ENCODE measurements at regions not wholly inside any gene's neighbourhood (a gene's known extent, or its start where the extent isn't known, plus 50 kb on each side); places are given as distances from the start of the nearest gene placed in this dataset.
"Not testable (repeated sequence)": the region's sequence is repeated elsewhere in the genome, so short reads cannot be mapped to it uniquely, and the experiment has no call there.

- H3K9me3 Mint-ChIP-seq, result no peaks in the 10 kb centered on the region
These were observed 406.9 kb downstream of the LNPK start for GRCh38 chr2:175595139-175595538.

GRCh38 chr2:175593686-175594525, 408.2 kb downstream of the LNPK start:
- H3K36me3 Mint-ChIP-seq (ENCODE audit: low read depth); DNase-seq; H3K27me3 Mint-ChIP-seq; POLR2A ChIA-PET; CTCF ChIA-PET; H3K4me1 Mint-ChIP-seq; H3K27ac Mint-ChIP-seq; H3K4me3 Mint-ChIP-seq; H3K9me3 Mint-ChIP-seq: not testable (repeated sequence)

More at GRCh38 chr2:175595139-175595538, 406.9 kb downstream of the LNPK start:
- Mint-ChIP-seq H3K27ac (no peak overlapping the region), H3K4me3 (no peak overlapping the region), H3K27me3 (no peaks in the 10 kb centered on the region), H3K36me3 (ENCODE audit: low read depth) (no peaks in the 10 kb centered on the region), H3K4me1 (no peaks in the 10 kb centered on the region)
- CTCF ChIA-PET, result no interaction called here
- POLR2A ChIA-PET, result no interaction called here
- no peak for DNase-seq

GRCh38 chr2:175588213-175588612, 406.7 kb upstream of the ATP5MC3 start:
- POLR2A ChIA-PET; DNase-seq; H3K4me1 Mint-ChIP-seq; H3K36me3 Mint-ChIP-seq (ENCODE audit: low read depth); CTCF ChIA-PET; H3K27ac Mint-ChIP-seq; H3K4me3 Mint-ChIP-seq; H3K27me3 Mint-ChIP-seq; H3K9me3 Mint-ChIP-seq: not testable (repeated sequence)

GRCh38 chr2:175585496-175585895, 404.0 kb upstream of the ATP5MC3 start:
- no peak for DNase-seq
- Mint-ChIP-seq H3K27me3 (no peaks in the 10 kb centered on the region), H3K4me3 (no peak overlapping the region), H3K9me3 (no peaks in the 10 kb centered on the region), H3K27ac (no peak overlapping the region), H3K4me1 (no peaks in the 10 kb centered on the region), H3K36me3 (ENCODE audit: low read depth) (no peaks in the 10 kb centered on the region)
- ChIA-PET CTCF (no interaction called here), POLR2A (no interaction called here)

GRCh38 chr2:175580652-175581051, 399.1 kb upstream of the ATP5MC3 start:
- Mint-ChIP-seq H3K27ac (no peak overlapping the region), H3K27me3 (peaks cover 1% of the 10 kb centered on the region), H3K36me3 (ENCODE audit: low read depth) (no peaks in the 10 kb centered on the region), H3K9me3 (no peaks in the 10 kb centered on the region), H3K4me1 (no peaks in the 10 kb centered on the region), H3K4me3 (no peak overlapping the region)
- ChIA-PET CTCF (no interaction called here), POLR2A (no interaction called here)
- DNase-seq, result no peak

GRCh38 chr2:175579646-175580045, 398.1 kb upstream of the ATP5MC3 start:
- Mint-ChIP-seq H3K4me3 (no peak overlapping the region), H3K27ac (no peak overlapping the region), H3K27me3 (peaks cover 1% of the 10 kb centered on the region), H3K9me3 (no peaks in the 10 kb centered on the region), H3K4me1 (no peaks in the 10 kb centered on the region), H3K36me3 (ENCODE audit: low read depth) (no peaks in the 10 kb centered on the region)
- ChIA-PET CTCF (no interaction called here), POLR2A (no interaction called here)
- DNase-seq, result no peak

- POLR2A ChIA-PET, result no interaction called here
- Mint-ChIP-seq H3K36me3 (ENCODE audit: low read depth) (no peaks in the 10 kb centered on the region), H3K4me1 (no peaks in the 10 kb centered on the region), H3K4me3 (no peak overlapping the region), H3K27me3 (peaks cover 1% of the 10 kb centered on the region), H3K9me3 (no peaks in the 10 kb centered on the region), H3K27ac (no peak overlapping the region)
- no peak for DNase-seq
- CTCF ChIA-PET, result no interaction called here
These were observed 396.0 kb upstream of the ATP5MC3 start for GRCh38 chr2:175577368-175577970.

GRCh38 chr2:175576875-175577274, 395.4 kb upstream of the ATP5MC3 start:
- H3K36me3 Mint-ChIP-seq (ENCODE audit: low read depth), result no peaks in the 10 kb centered on the region
- H3K27me3 Mint-ChIP-seq, result peaks cover 1% of the 10 kb centered on the region
- no peak overlapping the region for H3K4me3 Mint-ChIP-seq
- ChIA-PET POLR2A (no interaction called here), CTCF (no interaction called here)
- H3K9me3 Mint-ChIP-seq, result no peaks in the 10 kb centered on the region
- no peak for DNase-seq
- no peak overlapping the region for H3K27ac Mint-ChIP-seq
- no peaks in the 10 kb centered on the region for H3K4me1 Mint-ChIP-seq

- H3K27ac Mint-ChIP-seq, result no peak overlapping the region
- no peaks in the 10 kb centered on the region for H3K4me1 Mint-ChIP-seq
- H3K9me3 Mint-ChIP-seq, result no peaks in the 10 kb centered on the region
- no peak overlapping the region for H3K4me3 Mint-ChIP-seq
- ChIA-PET POLR2A (no interaction called here), CTCF (no interaction called here)
- peaks cover 1% of the 10 kb centered on the region for H3K27me3 Mint-ChIP-seq
- no peak for DNase-seq
- H3K36me3 Mint-ChIP-seq (ENCODE audit: low read depth), result no peaks in the 10 kb centered on the region
These were observed 394.8 kb upstream of the ATP5MC3 start for GRCh38 chr2:175576270-175576669.

- POLR2A ChIA-PET, result no interaction called here
- CTCF ChIA-PET, result no interaction called here
- Mint-ChIP-seq H3K36me3 (ENCODE audit: low read depth) (no peaks in the 10 kb centered on the region), H3K27me3 (peaks cover 1% of the 10 kb centered on the region), H3K27ac (no peak overlapping the region), H3K4me3 (no peak overlapping the region), H3K9me3 (no peaks in the 10 kb centered on the region), H3K4me1 (no peaks in the 10 kb centered on the region)
- no peak for DNase-seq
These were observed 394.1 kb upstream of the ATP5MC3 start for GRCh38 chr2:175575346-175576258.

GRCh38 chr2:175574069-175574468, 392.6 kb upstream of the ATP5MC3 start:
- Mint-ChIP-seq H3K4me3 (no peak overlapping the region), H3K27me3 (peaks cover 1% of the 10 kb centered on the region), H3K4me1 (no peaks in the 10 kb centered on the region), H3K27ac (no peak overlapping the region), H3K36me3 (ENCODE audit: low read depth) (no peaks in the 10 kb centered on the region), H3K9me3 (no peaks in the 10 kb centered on the region)
- ChIA-PET CTCF (no interaction called here), POLR2A (no interaction called here)
- DNase-seq, result no peak

GRCh38 chr2:175571078-175571653, 389.7 kb upstream of the ATP5MC3 start:
- no peaks in the 10 kb centered on the region for H3K36me3 Mint-ChIP-seq (ENCODE audit: low read depth)
- H3K27me3 Mint-ChIP-seq, result peaks cover 2% of the 10 kb centered on the region
- no peaks in the 10 kb centered on the region for H3K9me3 Mint-ChIP-seq
- H3K4me3 Mint-ChIP-seq, result no peak overlapping the region
- CTCF ChIA-PET, result no interaction called here
- no peak overlapping the region for H3K27ac Mint-ChIP-seq
- no peaks in the 10 kb centered on the region for H3K4me1 Mint-ChIP-seq
- POLR2A ChIA-PET, result no interaction called here
- DNase-seq, result no peak

GRCh38 chr2:175568109-175568730, 386.7 kb upstream of the ATP5MC3 start:
- DNase-seq, result no peak
- ChIA-PET CTCF (no interaction called here), POLR2A (no interaction called here)
- H3K27ac Mint-ChIP-seq, result no peak overlapping the region
- peaks cover 2% of the 10 kb centered on the region for H3K27me3 Mint-ChIP-seq
- H3K4me1 Mint-ChIP-seq, result no peaks in the 10 kb centered on the region
- no peak overlapping the region for H3K4me3 Mint-ChIP-seq
- H3K36me3 Mint-ChIP-seq (ENCODE audit: low read depth), result no peaks in the 10 kb centered on the region
- no peaks in the 10 kb centered on the region for H3K9me3 Mint-ChIP-seq

Data from activated CD4-positive, alpha-beta memory T cell treated with anti-CD3 and anti-CD28 coated beads, Interleukin-2, amount 10 ng/mL, durations not matched to agents 7 days and 5 days (primary cell).